Stimulated activated CD4-positive, alpha-beta T cell treated with anti-CD3 and anti-CD28 coated beads, TNF-alpha, amount 100 ng/mL, for 24 hours (primary cell): ENCODE measurements at regions not wholly inside any gene's neighbourhood (a gene's known extent, or its start where the extent isn't known, plus 50 kb on each side); places are given as distances from the start of the nearest gene placed in this dataset.

Source experiments
- DNase-seq, 3 experiments: peaks; one replicate each; pipeline ENCODE4 v3.0.0-alpha.2; 2020; ENCODE audit warnings: low read depth in 3 of 3

DNA sequence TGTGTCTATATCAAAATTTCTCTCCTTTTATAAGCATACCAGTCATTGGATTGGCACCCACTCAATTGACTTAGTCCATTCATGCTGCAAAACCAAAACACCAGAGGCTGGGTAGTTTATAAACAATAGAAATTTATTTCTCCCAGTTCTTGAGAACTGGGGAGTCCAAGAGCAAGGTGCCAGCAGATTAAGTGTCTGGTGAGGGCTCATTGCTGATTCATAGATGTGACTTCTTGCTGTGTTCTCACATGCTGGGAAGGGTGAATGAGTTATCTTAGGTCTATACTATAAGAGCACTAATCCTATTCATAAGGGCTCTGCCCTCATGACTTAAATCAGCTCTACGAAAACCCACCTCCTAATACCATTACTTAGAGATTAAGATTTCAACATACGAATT is 501.4 kb downstream of the EPM2A start:
- no peak for DNase-seq

DNA sequence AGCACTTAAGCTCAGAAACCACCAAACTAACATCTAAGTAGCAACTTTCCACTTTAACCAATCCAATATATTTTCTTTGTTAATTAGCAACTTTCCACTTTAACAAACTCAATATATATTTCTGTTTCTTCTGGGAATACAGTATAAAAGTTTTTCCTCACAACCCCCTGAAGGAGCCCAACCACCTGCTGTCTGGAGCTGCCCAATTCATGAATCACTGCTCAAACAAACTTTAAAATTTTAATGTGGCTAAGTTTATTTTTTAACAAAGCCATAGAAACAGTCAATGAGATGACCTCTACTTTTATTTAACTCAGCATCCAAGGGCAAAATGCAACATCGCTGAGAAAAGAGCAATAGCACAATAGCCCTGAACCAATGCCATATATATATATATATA is 500.1 kb downstream of the EPM2A start:
- no peak for DNase-seq

DNA sequence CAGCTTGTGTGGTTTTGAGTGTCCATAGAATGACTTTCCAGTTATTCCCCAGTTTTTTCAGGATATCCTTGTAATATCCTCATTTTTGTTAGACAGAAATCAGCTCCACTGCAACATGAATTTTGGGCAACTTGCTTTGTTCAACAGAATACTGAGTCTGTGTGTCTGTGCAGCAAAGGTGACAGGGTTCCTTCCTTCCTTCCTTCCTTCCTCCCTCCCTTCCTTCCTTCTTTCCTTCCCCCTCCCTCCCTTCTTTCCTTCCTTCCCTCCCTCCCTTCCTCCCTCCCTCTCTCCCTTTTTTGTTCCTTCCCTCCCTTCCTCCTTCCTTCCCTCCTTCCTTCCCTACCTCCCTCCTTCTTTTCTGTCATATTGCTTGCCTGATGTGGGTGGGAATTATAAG is 496.5 kb downstream of the EPM2A start:
- no peak for DNase-seq

DNA sequence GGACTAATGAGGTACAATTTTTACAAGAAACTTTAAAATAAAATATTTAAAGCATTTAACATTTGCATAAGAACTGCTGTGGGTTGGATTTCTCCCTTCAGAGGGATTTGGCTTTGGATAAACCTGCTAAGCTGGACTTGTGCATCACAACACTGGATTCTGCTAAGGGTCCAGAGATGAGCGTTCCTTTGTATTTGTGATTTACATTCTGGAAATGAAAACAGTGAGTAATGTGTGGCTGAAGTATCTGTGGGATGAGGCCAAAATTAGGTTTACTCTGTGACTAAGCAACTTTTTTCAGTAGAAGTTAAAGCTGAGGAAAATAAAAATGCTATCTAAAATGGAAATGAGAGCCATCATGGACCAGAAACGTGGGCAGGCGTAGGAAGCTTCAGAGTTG is 494.3 kb downstream of the EPM2A start:
- DNase-seq, result no peak

DNA sequence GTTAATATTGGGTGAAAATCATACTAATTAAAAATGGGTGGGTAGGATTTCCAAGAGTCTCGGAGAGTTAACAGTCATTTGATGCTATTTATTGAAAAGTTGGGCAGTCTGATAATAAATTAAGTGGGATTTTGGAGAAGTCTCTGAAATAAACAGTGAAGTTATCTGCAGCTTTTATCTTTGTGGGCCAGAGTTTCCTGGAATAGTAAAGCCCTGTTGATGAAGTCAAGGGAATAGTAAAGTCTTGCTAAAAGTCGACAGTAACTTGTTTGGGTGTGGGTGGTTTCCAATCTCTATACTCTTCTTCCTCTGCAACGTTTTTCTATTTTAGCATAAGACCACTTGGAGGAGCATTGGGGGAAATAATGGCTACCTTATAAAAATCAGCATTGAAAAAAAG is 493.6 kb downstream of the EPM2A start:
- no peak for DNase-seq

DNA sequence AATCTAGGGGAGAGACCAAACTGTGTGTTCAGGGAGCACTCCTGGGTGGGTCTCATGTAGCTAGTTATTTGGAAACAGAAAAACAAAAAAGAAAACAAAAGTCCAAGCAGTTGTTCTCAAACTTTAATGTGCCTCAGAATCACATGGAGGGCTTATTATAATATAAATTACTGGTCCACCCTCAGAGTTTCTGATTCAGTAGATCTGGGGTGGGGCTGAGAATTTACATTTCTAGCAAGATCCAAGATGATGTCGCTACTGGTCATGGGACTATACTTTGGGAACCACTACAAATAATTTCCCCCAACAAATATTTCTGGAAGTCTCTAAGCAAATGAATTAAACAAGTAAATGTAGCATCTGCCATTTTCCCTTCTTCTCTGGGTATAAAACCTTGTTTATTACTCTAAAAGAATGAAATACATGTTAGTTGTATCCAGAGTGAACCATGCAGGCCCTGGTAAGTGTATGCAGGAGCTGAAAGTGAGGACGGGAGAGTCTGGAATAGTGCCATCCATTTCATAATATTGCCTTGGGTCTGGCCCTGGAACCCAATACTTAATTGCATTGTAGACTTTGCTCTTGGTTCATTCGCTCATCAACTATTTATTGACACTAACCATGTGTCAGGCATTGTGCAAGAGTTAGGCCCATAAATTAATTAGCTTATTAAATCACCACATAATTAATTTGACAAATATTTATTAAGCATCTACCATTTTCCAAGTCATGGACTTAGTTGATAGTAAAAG is 490.8 kb downstream of the EPM2A start:
- DNase-seq, result no peak

DNA sequence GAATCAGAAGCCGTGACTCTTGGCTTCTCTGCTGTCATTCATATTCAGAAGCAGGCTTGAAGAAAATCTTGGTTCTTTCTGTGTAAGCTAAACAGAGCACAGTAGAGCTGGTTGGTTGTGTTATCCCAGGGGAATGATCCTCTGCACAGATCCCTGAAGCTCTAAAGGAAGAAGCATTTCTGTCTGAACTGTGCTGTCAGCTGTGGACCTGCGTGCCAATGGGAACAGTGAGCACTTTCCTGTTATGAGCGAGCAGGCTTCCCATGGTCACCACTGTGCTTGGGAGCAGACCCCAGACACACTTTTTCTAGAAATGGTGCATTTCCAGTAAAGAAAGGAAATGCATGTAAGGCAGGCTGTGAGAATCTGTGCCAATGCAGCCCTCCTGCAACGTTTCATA is 490.2 kb downstream of the EPM2A start:
- no peak for DNase-seq

DNA sequence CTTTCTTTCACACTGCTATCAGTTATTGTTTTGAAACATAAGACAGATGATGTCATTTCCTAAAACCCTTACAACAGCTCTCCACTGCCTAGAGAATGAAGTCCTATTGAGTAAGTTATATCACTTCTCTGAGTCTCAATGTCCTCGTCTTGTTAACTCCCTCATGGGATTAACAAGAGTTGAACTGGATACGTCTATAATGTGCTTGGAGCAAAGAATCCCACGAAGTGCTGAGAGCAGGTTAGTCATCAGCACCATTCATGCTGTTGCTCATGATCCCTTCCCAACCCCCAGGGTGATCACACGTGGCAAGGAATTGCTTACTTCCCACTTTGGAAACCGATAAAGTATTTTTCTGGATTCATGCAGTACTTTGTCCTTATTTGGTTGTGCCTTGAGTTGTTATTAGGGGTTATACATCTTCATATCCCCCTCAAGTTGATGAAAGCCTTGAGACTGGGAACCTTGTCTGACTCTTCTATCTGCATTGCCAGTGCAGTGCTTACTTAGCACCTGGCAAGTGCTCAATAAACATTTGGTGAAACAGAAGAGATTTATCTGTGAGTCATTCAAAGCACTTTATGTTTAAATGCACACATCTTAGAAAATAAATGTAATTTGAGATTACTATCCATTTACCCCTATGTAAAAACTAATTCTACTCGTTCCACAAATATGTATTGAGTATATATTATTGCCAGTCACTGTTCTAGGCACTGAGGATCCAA is 487.5 kb downstream of the EPM2A start:
- no peak for DNase-seq

DNA sequence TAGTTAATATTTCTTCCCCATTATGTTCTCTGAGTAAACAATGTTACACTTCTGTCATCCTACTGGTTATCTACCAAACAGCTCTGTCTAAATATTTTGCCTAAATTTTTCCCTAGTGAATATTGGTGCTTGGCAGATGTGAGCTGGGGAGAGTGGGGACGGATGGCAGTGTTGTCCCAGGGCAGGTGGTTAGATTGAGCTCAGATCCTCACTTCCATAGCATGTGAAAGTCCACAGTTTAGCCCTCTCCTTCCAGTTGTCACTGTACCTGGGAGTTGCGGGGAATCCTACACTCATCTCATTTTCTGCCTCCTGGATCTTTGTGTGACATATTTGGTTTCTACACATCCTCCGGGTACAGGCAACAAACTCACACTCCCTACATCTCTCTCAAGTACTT is 484.9 kb downstream of the EPM2A start:
- no peak for DNase-seq

DNA sequence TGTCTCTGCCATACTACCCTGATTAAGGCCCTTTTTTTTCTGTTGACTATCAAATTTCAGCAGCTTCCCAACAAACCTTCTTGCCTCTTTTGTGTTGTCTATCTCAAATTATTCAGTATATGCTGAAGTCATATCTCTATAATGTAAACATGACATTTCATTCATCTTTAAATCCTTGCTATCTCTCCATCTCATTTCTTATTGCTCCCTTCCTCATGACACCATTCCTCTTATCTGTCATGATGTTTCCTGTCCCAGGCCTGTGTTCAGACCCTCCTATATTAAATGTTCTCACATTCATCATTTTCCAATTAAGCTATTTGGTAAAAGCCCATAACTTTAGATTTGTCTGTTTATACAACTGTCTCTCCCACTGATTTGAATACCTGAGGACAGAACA is 482.6 kb downstream of the EPM2A start:
- no peak for DNase-seq

DNA sequence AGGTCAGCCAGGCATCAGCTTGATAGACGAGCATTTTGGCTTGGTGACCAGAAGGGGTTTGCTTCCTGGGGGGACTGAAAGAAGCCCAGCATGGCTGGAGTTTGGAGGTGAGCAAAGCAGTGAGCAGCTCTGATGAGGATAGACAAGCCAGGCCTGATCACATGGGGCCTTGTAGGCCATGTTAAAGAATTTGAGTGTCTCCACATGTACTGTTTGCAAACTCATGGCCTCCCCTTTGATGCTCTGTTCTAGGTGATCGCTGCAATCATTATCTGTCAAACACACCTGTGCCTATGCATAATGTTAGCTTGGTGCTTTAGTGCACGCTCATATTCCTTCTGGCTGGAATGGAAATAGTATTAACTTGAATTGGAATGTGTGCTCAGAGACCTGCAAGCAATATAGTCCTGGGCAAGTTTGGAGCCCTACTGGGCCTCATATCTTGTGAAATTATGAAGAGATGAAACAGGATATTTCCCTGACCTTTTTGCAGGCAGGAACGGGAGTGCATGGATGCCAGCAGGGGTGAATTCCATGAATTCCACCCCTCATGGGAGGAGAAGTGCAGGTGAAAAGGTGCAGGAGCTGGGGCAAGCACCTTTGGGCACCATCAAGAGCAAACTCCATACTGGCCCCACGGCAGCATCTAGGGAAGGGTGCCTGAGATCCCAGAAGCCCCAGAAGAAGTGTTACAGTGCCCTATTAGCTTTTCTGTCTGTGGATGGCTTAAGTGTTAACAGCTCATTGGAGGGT is 480.5 kb downstream of the EPM2A start:
- DNase-seq, result no peak

DNA sequence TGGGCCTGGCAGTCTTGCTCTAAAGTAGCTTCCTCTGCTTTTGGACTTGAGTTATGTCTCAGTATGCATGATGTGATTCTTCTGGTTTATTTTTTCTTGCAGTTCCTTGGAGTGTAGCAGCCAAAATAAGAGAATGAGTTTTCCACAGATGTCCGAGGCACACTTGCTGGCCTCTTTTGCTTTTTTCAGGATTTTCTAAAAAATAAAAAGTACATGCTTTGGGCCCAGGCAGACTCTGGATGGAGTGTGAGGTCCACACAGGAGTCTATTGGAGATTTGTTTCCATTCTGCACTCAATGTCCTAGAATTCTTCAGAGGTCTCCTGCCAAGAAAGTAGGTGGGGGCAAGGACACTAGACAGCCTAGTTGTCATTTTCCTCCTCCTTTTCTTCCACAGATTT is 477.6 kb downstream of the EPM2A start:
- no peak for DNase-seq

DNA sequence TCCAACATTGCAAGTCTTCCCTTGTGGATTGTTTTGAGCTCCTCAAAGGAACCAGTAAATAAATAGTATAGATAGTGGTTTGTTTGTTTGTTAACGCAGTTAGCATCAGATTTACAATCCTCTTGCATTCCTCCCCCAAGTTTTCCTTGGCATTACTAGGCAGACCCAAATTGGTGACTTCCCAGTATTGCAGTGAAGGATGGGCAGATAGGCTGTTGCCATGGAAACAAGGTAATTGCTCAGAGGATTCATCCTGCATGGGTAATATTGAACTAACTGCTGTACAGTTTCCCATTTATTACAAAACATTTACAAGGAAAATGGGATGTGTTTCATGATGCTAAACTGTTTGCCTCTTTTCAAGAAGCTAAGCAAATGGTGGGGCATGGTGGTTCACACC is 477.2 kb downstream of the EPM2A start:
- DNase-seq, result no peak

DNA sequence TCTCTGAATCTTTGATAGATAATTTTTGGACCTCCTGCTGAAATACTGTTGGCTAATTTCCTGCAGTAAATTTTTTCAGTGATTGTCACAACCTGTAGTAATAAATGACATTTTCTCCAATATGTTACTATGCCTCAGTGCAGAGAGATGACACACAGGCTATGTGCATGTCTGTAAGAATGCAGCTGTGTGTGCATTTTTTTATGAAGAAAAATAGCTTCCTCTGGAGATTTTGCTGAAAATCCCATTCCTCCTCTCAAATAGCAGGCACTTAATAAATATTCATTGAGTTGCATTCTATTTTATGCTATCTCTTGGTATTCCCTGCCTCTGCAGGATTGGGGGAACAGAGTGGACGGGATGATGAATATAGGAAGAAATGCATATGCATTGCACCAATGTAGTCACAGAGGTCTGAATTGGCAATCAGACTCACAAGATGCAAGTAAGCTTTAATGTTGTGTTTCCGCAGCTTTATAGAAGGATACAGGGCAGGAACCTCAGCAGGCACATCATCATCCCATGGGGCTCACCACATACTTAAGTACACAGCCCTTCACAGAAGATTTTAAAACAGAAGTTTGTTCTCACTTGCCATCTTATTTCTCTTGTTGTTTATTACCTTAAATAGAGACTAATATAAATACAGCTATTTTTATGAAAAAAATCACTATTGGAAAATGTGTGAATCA is 474.7 kb downstream of the EPM2A start:
- DNase-seq, result no peak

DNA sequence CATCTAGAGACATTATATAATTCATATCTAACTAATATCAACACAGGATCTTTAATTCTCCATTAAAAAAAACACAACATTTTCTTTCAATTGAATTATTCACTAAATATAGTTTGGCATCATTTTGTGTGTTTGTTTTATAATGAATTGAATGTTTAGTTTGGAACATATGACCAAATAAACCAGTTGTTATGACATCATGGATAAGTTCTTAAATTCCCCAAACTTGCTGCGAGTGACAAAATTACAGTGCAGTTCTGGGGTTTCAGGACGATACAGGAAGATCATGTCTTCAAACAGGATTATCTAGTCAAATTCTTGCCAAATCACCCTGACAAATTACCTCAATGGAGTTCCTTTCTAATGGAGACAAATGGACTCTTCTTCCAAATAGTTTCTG is 473.6 kb downstream of the EPM2A start:
- DNase-seq, result no peak

DNA sequence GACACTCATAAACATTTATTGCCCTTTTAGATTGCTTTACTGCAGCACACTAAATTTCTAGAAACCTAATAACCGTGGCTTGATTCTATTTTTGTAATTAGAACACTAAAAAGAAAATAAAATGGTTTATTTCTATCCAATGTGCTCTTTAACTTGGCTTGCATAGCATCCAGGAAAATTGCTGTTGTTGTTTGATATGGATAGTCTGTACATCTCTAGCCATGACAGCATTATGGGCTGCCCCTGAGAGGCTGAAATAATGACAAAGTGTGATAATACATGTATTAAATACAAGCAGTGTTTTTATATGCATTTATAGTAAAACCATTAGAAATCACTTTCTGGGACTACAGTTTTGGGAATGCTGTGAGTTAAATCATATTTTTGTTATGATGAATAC is 472.5 kb downstream of the EPM2A start:
- no peak for DNase-seq

DNA sequence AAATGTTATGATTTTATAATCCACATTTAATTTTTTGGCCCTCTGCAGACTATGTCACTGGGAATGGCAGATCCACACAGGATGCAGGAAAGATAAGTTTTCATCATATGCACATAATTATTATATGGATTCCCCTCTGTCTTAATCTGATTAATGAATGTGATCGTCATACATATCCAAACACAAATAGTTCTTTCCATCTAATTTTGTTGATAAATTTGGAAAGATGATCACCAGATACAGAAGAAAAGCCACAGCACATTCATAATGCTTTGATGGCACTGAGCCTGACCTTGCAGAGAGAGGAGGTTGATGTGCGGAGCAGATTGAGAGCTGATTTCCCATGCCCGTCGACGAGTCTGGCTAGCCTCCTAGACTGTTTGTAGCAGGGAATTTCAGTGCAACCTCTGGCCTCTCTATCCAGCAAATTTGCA is 471.5 kb downstream of the EPM2A start:
- no peak for DNase-seq

DNA sequence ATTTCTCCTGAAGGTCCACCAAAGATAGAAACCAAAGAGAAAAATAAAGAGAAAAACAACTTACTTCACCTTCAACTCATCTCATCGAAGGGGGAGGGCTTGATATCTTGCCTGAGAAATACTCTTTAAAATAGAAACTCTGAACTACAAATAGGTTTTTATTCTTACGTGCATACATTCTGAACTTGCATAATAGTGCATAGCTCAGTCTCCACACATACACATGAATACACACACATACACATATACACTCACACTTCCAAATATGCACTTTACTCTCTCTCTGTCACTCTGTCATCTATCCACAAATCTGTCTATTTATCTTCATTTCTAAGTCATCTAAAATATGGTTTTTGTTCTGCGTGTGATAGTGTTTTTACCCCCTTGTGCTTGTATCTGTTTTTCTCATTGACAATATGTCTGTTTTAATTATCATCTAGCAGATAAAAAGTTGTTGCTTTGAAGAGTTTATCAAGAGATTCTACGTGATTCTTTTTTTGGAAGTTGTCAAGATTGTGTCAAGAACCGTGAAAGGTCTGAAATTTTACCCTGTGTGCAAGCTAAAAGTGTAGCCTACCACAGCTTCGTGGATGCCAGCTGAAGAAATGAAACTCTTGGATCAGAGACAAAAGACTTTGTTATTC is 468.8 kb downstream of the EPM2A start:
- no peak for DNase-seq

DNA sequence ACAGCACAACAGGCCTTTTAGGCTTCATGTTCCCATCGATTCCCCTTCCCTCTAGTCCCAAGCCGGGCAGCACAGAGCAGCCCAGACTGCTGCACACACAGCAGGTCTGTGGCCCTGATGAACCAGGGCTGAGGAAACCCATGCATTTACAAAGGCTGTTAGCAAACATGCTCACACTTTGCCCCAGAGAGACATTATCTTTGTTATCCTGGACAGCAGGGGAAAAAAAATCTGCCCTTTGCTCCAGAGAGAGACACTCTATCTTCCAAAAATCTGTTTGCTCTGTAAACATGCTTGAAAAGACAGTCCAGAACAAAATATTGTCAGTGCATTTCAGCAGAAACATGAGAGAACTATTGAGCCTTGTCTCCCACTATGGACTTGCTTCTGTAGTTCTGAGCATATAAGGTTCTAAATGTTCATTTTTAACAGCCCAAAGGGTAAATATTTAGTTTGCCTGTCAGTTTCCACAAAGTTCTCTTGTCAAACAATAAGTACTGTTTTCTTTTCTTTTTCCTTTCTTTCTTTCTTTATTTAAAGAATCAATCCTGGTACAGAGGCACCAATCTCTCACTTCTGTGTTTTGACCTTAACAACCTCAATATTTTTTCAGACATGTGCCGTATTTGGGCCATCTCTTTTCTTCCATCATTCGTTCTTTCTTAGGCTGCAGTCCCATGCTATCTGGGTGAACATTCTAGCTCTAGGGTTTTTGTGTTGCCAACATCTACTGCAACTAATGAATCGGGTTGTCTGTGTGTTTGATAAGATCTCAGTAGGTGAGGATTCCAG is 468.0 kb downstream of the EPM2A start:
- DNase-seq, result no peak

DNA sequence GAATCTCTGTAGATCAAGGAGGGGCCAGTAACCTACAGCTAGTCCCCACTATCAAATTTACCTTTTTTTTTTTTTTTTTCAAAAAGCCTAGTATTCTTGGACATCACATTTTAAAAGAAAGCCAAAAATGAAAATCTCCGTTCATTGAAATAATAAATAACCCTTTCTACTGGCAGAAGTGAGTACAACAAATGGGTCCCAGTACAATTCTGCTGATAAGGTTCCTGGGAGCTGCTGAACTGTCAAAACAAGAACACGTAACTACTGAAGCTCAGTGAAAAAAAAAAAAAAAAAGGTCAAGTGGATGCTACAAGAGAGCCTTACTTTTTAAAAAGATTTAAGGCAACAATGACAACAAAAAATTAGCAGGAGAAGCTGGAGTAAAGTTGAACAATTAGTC is 464.9 kb downstream of the EPM2A start:
- DNase-seq, result no peak

DNA sequence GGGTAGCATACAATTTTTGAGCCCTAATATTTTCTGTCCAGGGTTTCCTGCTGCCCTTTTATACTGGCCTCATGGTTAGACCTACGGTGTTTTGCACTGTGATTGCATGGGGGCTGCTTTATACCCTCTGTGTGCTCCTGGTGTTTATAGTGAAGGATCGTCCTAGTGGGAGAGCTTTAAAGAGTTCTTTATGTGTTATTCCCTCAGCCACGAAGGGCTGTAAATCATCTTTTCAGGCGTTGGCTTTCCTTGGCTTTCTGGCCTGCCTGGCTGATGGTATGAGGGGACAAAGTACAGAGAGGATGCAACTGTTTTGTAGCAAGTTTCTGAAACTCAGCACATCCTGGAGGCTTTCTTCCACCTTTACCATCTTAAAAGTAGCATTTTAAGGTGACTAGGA is 464.3 kb downstream of the EPM2A start:
- no peak for DNase-seq
